ENCODE measurements at regions not wholly inside any gene's neighbourhood (a gene's known extent, or its start where the extent isn't known, plus 50 kb on each side); places are given as distances from the start of the nearest gene placed in this dataset.

DNA sequence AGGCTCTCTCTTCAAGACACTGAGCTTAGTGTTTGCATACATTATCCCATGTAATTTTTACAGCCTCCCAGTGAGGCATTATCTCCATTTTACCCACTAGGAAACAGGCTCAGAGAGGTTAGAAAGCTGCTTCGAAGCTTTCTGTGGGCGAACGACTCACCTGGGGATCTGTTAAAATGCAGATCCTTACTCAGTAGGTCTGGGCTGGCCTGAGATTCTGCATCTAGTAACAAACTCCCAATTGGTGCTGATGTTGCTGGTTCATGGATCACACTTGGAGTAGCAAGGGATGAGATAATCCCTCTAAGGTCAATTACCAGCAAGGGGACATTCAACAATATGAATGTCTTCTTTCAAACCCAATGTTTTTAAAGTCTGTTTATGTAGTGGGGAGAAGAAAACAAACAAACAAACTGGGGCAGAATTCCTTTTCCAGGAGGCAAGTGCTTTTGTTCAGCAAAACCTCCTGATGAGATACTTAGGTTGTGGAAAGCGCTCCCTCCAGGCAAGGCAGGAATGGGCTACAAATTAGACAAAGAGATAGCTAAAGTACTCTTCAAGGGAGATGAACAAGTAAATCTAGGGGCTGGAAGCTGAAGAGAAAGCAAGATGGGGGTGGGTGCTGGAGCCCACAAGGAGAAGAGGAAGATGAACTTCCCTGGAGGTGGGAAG is 311.9 kb downstream of the SHQ1 start:
- in situ Hi-C loops (cut with HindIII; ENCODE audit: low pct_unique_long_range_greater_than_20kb, low sequenced_read_pairs) = no loop called here
- POLR2A ChIA-PET = no interaction called here
- Histone ChIP-seq H3K4me1 (ENCODE audit: control insufficient read depth, insufficient read depth, low read length) (no peaks in the 10 kb centered on the region), H3K27ac (ENCODE audit: low read length) (no peak overlapping the region), H3K4me3 (ENCODE audit: low read depth in 2 of 2, low read length in 2 of 2) (no peak overlapping the region), H3K36me3 (ENCODE audit: control insufficient read depth, insufficient read depth, low read length) (no peaks in the 10 kb centered on the region), H3K9me3 (ENCODE audit: control insufficient read depth, insufficient read depth, low read depth, low read length) (no peaks in the 10 kb centered on the region), H3K27me3 (ENCODE audit: control insufficient read depth, insufficient read depth, low read length) (no peaks in the 10 kb centered on the region; the same call in 1 of the 2 replicates)
- intact Hi-C loops (cut with micrococcal nuclease; ENCODE audit: unreplicated experiment) = no loop called here
- ATAC-seq (no peak), DNase-seq (ENCODE audit: low read depth, low spot score) (no peak)
- TF ChIP-seq, protein P1, sequence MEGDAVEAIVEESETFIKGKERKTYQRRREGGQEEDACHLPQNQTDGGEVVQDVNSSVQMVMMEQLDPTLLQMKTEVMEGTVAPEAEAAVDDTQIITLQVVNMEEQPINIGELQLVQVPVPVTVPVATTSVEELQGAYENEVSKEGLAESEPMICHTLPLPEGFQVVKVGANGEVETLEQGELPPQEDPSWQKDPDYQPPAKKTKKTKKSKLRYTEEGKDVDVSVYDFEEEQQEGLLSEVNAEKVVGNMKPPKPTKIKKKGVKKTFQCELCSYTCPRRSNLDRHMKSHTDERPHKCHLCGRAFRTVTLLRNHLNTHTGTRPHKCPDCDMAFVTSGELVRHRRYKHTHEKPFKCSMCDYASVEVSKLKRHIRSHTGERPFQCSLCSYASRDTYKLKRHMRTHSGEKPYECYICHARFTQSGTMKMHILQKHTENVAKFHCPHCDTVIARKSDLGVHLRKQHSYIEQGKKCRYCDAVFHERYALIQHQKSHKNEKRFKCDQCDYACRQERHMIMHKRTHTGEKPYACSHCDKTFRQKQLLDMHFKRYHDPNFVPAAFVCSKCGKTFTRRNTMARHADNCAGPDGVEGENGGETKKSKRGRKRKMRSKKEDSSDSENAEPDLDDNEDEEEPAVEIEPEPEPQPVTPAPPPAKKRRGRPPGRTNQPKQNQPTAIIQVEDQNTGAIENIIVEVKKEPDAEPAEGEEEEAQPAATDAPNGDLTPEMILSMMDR (IDR thresholded peaks at IDR 0.05) = no peak
- TF ChIP-seq POLR2AphosphoS5 (IDR thresholded peaks at IDR 0.05; ENCODE audit: low read depth, low read length) = no peak
- BruUV-seq (replicated peaks) = no TSS peak
- CTCF ChIA-PET = no interaction called here

DNA sequence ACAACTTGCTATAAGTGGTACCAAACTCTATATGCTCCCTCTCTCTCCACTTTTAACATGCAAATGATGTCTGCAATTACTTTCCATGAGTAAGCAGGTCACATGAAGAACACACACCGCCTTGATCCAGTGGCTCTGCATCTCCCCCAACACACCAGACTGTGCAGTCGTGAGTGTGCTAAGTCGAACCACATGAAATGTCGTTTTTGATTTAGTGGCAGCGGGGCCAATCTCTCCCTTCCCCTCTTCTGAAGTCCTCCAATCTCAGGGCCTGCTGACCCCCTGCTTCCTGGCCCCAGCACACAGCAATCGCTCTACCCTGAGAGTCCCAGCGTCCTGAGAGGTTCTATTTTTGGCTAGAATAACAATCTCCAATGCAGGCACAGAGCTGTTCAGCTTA is 312.5 kb downstream of the SHQ1 start:
- H3K4me1 ChIP-seq (ENCODE audit: control insufficient read depth, insufficient read depth, low read length) = no peaks in the 10 kb centered on the region
- CTCF ChIA-PET = no interaction called here
- no TSS peak for BruUV-seq (replicated peaks)
- intact Hi-C loops (cut with micrococcal nuclease; ENCODE audit: unreplicated experiment) (no loop called here), in situ Hi-C loops (cut with HindIII; ENCODE audit: low pct_unique_long_range_greater_than_20kb, low sequenced_read_pairs) (no loop called here)
- POLR2A ChIA-PET = no interaction called here
- H3K36me3 ChIP-seq (ENCODE audit: control insufficient read depth, insufficient read depth, low read length) = no peaks in the 10 kb centered on the region
- DNase-seq (ENCODE audit: low read depth, low spot score) (no peak), ATAC-seq (no peak)
- H3K27me3 ChIP-seq (ENCODE audit: control insufficient read depth, insufficient read depth, low read length) = no peaks in the 10 kb centered on the region; the same call in 1 of the 2 replicates
- no peak for TF ChIP-seq POLR2AphosphoS5 (IDR thresholded peaks at IDR 0.05; ENCODE audit: low read depth, low read length)
- no peak for TF ChIP-seq SIN3A (IDR thresholded peaks at IDR 0.05; ENCODE audit: borderline replicate concordance, insufficient read depth, low read depth, low read length)
- no peak overlapping the region for H3K27ac ChIP-seq (ENCODE audit: low read length)
- no peak overlapping the region for H3K4me3 ChIP-seq (ENCODE audit: low read depth in 2 of 2, low read length in 2 of 2)
- no peaks in the 10 kb centered on the region for H3K9me3 ChIP-seq (ENCODE audit: control insufficient read depth, insufficient read depth, low read depth, low read length)

DNA sequence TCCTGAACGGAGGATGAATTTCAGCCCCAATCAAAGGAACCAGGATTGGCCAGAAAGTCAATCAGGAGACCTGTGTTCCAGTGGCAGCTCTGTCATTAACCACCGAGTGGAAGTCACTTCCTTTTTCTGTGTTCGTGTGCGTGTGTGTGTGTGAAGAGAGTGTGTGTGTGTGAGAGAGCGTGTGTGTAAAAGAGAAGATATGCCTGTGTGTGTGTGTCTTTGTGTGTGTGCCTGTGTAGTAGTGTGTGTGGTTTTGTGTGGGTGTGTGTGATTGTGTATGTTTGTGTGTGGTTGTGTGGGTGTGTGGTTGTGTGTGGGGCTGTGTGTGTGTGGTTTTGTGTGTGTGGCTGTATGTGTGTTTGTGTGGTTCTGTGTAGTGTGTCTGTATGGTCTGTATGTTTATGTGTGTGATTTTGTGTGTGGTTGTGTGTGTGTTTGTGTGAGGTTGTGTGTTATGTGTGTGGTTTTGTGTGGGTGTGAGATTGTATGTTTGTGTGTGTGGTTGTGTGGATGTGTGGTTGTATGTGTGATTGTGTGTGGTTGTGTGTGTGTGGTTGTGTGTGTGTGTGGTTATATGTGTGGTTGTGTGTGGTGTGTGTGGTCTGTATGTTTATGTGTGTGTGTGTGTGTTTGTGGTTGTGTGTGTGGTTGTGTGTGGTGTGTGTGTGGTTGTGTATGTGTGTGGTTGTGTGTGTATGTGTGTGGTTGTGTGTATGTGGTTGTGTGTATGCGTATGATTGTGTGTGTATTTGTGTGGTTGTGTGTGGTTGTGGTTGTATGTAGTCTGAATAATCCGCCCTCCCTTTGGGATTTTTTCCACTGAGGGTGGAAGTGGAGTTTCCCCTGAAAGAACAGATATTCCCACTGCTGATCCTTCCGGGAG is 314.4 kb downstream of the SHQ1 start:
- POLR2A ChIA-PET = no interaction called here
- H3K27me3 ChIP-seq (ENCODE audit: control insufficient read depth, insufficient read depth, low read length) = no peaks in the 10 kb centered on the region; the same call in 1 of the 2 replicates
- no peak overlapping the region for H3K27ac ChIP-seq (ENCODE audit: low read length)
- BruUV-seq (replicated peaks) = no TSS peak
- CTCF ChIA-PET = no interaction called here
- ATAC-seq (no peak), DNase-seq (ENCODE audit: low read depth, low spot score) (no peak)
- intact Hi-C loops (cut with micrococcal nuclease; ENCODE audit: unreplicated experiment) (no loop called here), in situ Hi-C loops (cut with HindIII; ENCODE audit: low pct_unique_long_range_greater_than_20kb, low sequenced_read_pairs) (no loop called here)
- no peak overlapping the region for H3K4me3 ChIP-seq (ENCODE audit: low read depth in 2 of 2, low read length in 2 of 2)
- H3K9me3 ChIP-seq (ENCODE audit: control insufficient read depth, insufficient read depth, low read depth, low read length) = no peaks in the 10 kb centered on the region
- no peaks in the 10 kb centered on the region for H3K36me3 ChIP-seq (ENCODE audit: control insufficient read depth, insufficient read depth, low read length)
- TF ChIP-seq TCF7L2 (IDR thresholded peaks at IDR 0.05; ENCODE audit: low read depth, low read length) = no peak
- TF ChIP-seq POLR2AphosphoS5 (IDR thresholded peaks at IDR 0.05; ENCODE audit: low read depth, low read length) = no peak
- TF ChIP-seq, protein P1 (IDR thresholded peaks at IDR 0.05) = no peak
- TF ChIP-seq REST (IDR thresholded peaks at IDR 0.05; ENCODE audit: insufficient read depth in 1 of 2, low read depth in 2 of 2, low read length in 1 of 2) = no peak
- TF ChIP-seq SIN3A (IDR thresholded peaks at IDR 0.05; ENCODE audit: borderline replicate concordance, insufficient read depth, low read depth, low read length) = no peak
- H3K4me1 ChIP-seq (ENCODE audit: control insufficient read depth, insufficient read depth, low read length) = no peaks in the 10 kb centered on the region
